WTC11 (cell line): ENCODE measurements at regions not wholly inside any gene's neighbourhood (a gene's known extent, or its start where the extent isn't known, plus 50 kb on each side); places are given as distances from the start of the nearest gene placed in this dataset.

ENCODE experiments used
- ATF3 ChIP-seq: sonication (generic); formaldehyde crosslinking; conservative IDR thresholded peaks from 2 replicates; pipeline ENCODE4 v1.8.1; 2022; ENCODE audit warnings: mild to moderate bottlenecking, missing genetic modification reagents
- CTCF ChIP-seq: fragments of 200-600 bp; IDR thresholded peaks from 2 replicates; pipeline ENCODE4 v1.8.0; 2022; ENCODE audit warnings: antibody characterized with exemption
- E2F4 ChIP-seq: sonication (generic); formaldehyde crosslinking; IDR thresholded peaks from 2 replicates; pipeline ENCODE4 v1.8.1; 2022; ENCODE audit warnings: low read depth, mild to moderate bottlenecking, moderate library complexity, missing genetic modification reagents, borderline replicate concordance
- KAT7 ChIP-seq: sonication (generic); formaldehyde crosslinking; IDR thresholded peaks from 2 replicates; pipeline ENCODE4 v1.8.1; 2023; ENCODE audit warnings: missing genetic modification reagents, mild to moderate bottlenecking, borderline replicate concordance
- NFE2L1 ChIP-seq: sonication (generic); formaldehyde crosslinking; IDR thresholded peaks from 2 replicates; pipeline ENCODE4 v1.8.1; 2023; ENCODE audit warnings: missing genetic modification reagents
- NFYB ChIP-seq: sonication (generic); formaldehyde crosslinking; conservative IDR thresholded peaks from 2 replicates; pipeline ENCODE4 v1.8.0; 2022; ENCODE audit warnings: low read depth, missing genetic modification reagents
- SMAD3 ChIP-seq: sonication (generic); formaldehyde crosslinking; IDR thresholded peaks from 2 replicates; pipeline ENCODE4 v1.8.0; 2022; ENCODE audit warnings: missing genetic modification reagents, mild to moderate bottlenecking, borderline replicate concordance
- TCF7 ChIP-seq: sonication (generic); formaldehyde crosslinking; IDR thresholded peaks from 2 replicates; pipeline ENCODE4 v1.8.0; 2022; ENCODE audit warnings: mild to moderate bottlenecking, low read depth, missing genetic modification reagents, moderate library complexity
- ZBTB21 ChIP-seq: sonication (generic); formaldehyde crosslinking; IDR thresholded peaks from 2 replicates; pipeline ENCODE4 v1.8.1; 2023; ENCODE audit warnings: mild to moderate bottlenecking, missing genetic modification reagents, borderline replicate concordance
- ZBTB43 ChIP-seq: sonication (generic); formaldehyde crosslinking; IDR thresholded peaks from 2 replicates; pipeline ENCODE4 v1.8.1; 2023; ENCODE audit warnings: mild to moderate bottlenecking, missing genetic modification reagents
- ZNF121 ChIP-seq: sonication (generic); formaldehyde crosslinking; IDR thresholded peaks from 2 replicates; pipeline ENCODE4 v1.8.0; 2023; ENCODE audit warnings: missing genetic modification reagents
- ZNF232 ChIP-seq: sonication (generic); formaldehyde crosslinking; IDR thresholded peaks from 2 replicates; pipeline ENCODE4 v1.8.0; 2022; ENCODE audit warnings: mild to moderate bottlenecking, missing genetic modification reagents

GRCh38 chr16:72371307-72372086 lies 199.5 kb upstream of the PMFBP1 start:
- no peak for TF ChIP-seq CTCF
- TF ChIP-seq E2F4 (CRISPR knock-in tag): no peak
- no peak for TF ChIP-seq ATF3 (CRISPR knock-in tag)
- TF ChIP-seq ZBTB21 (CRISPR knock-in tag): no peak
- no peak for TF ChIP-seq NFE2L1
- TF ChIP-seq TCF7 (CRISPR knock-in tag): no peak
- TF ChIP-seq ZNF121 (CRISPR knock-in tag): no peak
- no peak for TF ChIP-seq ZBTB43
- TF ChIP-seq NFYB (CRISPR knock-in tag): no peak
- no peak for TF ChIP-seq SMAD3
- no peak for TF ChIP-seq ZNF232 (CRISPR knock-in tag)
- TF ChIP-seq KAT7 (CRISPR knock-in tag): no peak
